LHCN-M2 (cell line): ENCODE measurements at regions not wholly inside any gene's neighbourhood (a gene's known extent, or its start where the extent isn't known, plus 50 kb on each side); places are given as distances from the start of the nearest gene placed in this dataset.

Experiments used
- DNase-seq: peaks from one replicate; pipeline ENCODE4 v3.0.0-alpha.2; 2012; ENCODE audit warnings: low read depth

GRCh38 chr9:38286357-38286756 is 106.1 kb upstream of the ALDH1B1 start:
- DNase-seq: no peak

GRCh38 chr9:38285236-38285635 is 107.3 kb upstream of the ALDH1B1 start:
- DNase-seq: no peak

GRCh38 chr9:38284588-38285051 is 107.9 kb upstream of the ALDH1B1 start:
- DNase-seq: no peak

GRCh38 chr9:38284039-38284575 is 108.4 kb upstream of the ALDH1B1 start:
- DNase-seq: no peak

GRCh38 chr9:38282756-38283155 is 109.7 kb upstream of the ALDH1B1 start:
- no peak for DNase-seq

- DNase-seq: no peak
These were observed 110.6 kb upstream of the ALDH1B1 start for GRCh38 chr9:38281917-38282316.

- DNase-seq: no peak
These were observed 111.3 kb upstream of the ALDH1B1 start for GRCh38 chr9:38281196-38281595.

- no peak for DNase-seq
These were observed 112.2 kb upstream of the ALDH1B1 start for GRCh38 chr9:38280251-38280800.

GRCh38 chr9:38278931-38279679 is 113.4 kb upstream of the ALDH1B1 start:
- DNase-seq: no peak

GRCh38 chr9:38278457-38278856 is 114.0 kb upstream of the ALDH1B1 start:
- no peak for DNase-seq

GRCh38 chr9:38277601-38278200 is 114.8 kb upstream of the ALDH1B1 start:
- DNase-seq: peak; percentile 12

GRCh38 chr9:38276771-38277439 is 115.6 kb upstream of the ALDH1B1 start:
- DNase-seq: peak; percentile 56

GRCh38 chr9:38274800-38275199 is 117.7 kb upstream of the ALDH1B1 start:
- DNase-seq: peak; percentile 22

GRCh38 chr9:38272710-38273109 is 119.8 kb upstream of the ALDH1B1 start:
- DNase-seq: no peak

GRCh38 chr9:38271666-38272241 is 120.7 kb upstream of the ALDH1B1 start:
- no peak for DNase-seq

GRCh38 chr9:38269775-38270174 is 122.7 kb upstream of the ALDH1B1 start:
- no peak for DNase-seq

GRCh38 chr9:38263532-38263931 is 129.0 kb upstream of the ALDH1B1 start:
- peak; percentile 19 for DNase-seq

GRCh38 chr9:38259519-38260218 is 132.8 kb upstream of the ALDH1B1 start:
- no peak for DNase-seq

GRCh38 chr9:38259056-38259455 is 133.4 kb upstream of the ALDH1B1 start:
- no peak for DNase-seq

- DNase-seq: no peak
These were observed 134.8 kb upstream of the ALDH1B1 start for GRCh38 chr9:38257626-38258215.

- DNase-seq: no peak
These were observed 136.0 kb upstream of the ALDH1B1 start for GRCh38 chr9:38256461-38256860.
